Testis (tissue), 2 donors: ENCODE measurements at regions not wholly inside any gene's neighbourhood (a gene's known extent, or its start where the extent isn't known, plus 50 kb on each side); places are given as distances from the start of the nearest gene placed in this dataset.

Experiments used
- DNase-seq: peaks from one replicate; pipeline ENCODE4 v3.0.0-alpha.2; 2019
- H3K27ac ChIP-seq, 2 donors: fragments of 200-600 bp; sonication (generic); one replicate each; pipeline ENCODE4 v1.5.1; 2019
- H3K27me3 ChIP-seq: fragments of 200-600 bp; sonication (generic); one replicate; pipeline ENCODE4 v1.5.1; 2019
- H3K36me3 ChIP-seq: fragments of 200-600 bp; sonication (generic); one replicate; pipeline ENCODE4 v1.5.1; 2017; ENCODE audit warnings: low read depth; ENCODE audit errors: missing control alignments
- H3K4me1 ChIP-seq: fragments of 200-600 bp; sonication (generic); one replicate; pipeline ENCODE4 v1.5.1; 2019
- H3K4me3 ChIP-seq, 2 donors: fragments of 200-600 bp; sonication (generic); one replicate each; pipeline ENCODE4 v1.5.1; 2017 to 2019
- H3K9me3 ChIP-seq: fragments of 200-600 bp; sonication (generic); one replicate; pipeline ENCODE4 v1.5.1; 2017
- CTCF ChIP-seq, 3 experiments: fragments of 450-650 bp in 2 of 3; fragments of 200-600 bp in 1 of 3; sonication (generic) in 1 of 3; IDR thresholded peaks; one replicate each; pipeline ENCODE4 v1.5.1; 2016 to 2019; ENCODE audit warnings: antibody characterized with exemption in 3 of 3, mild to moderate bottlenecking in 2 of 3, moderate library complexity in 1 of 3
- POLR2A ChIP-seq: fragments of 450-650 bp; IDR thresholded peaks from one replicate; pipeline ENCODE4 v1.6.1; 2017; ENCODE audit warnings: antibody characterized with exemption, mild to moderate bottlenecking, moderate library complexity
- WGBS, 2 donors: methylation state at CpG; one replicate each; pipeline ENCODE4 v1.1.5; 2018; 5-methylcytosine and 5-hydroxymethylcytosine counted together
- intact Hi-C: fragments of 100-400 bp; cut with DNase I; formaldehyde crosslinking; loops from one replicate; pipeline ENCODE4 v1.15.1; 2023; ENCODE audit warnings: low total_unique reads

GRCh38 chr1:184866586-184866985, 107.7 kb downstream of the NIBAN1 start:
- no peaks in the 10 kb centered on the region for H3K9me3 ChIP-seq
- H3K4me3 ChIP-seq, result no peak overlapping the region
- no peaks in the 10 kb centered on the region for H3K27me3 ChIP-seq
- intact Hi-C loops, result no loop called here
- H3K27ac ChIP-seq, result no peak overlapping the region
- H3K36me3 ChIP-seq, result no peaks in the 10 kb centered on the region
- no peaks in the 10 kb centered on the region for H3K4me1 ChIP-seq
- no peak for DNase-seq
- no peak for TF ChIP-seq CTCF (IDR thresholded peaks at IDR 0.05)
- TF ChIP-seq POLR2A, result no peak

GRCh38 chr1:184865831-184866230, 108.5 kb downstream of the NIBAN1 start:
- Histone ChIP-seq H3K4me3 (no peak overlapping the region), H3K27ac (no peak overlapping the region), H3K9me3 (no peaks in the 10 kb centered on the region), H3K4me1 (no peaks in the 10 kb centered on the region), H3K36me3 (no peaks in the 10 kb centered on the region), H3K27me3 (no peaks in the 10 kb centered on the region)
- 58 to 63% methylated on average over 1 of the region's 1 CpG for WGBS, 2 donors
- TF ChIP-seq POLR2A (no peak), CTCF (IDR thresholded peaks at IDR 0.05) (no peak)
- intact Hi-C loops, result no loop called here
- no peak for DNase-seq

- no peaks in the 10 kb centered on the region for H3K36me3 ChIP-seq
- intact Hi-C loops, result no loop called here
- TF ChIP-seq POLR2A (no peak), CTCF (IDR thresholded peaks at IDR 0.05) (no peak)
- no peak overlapping the region for H3K27ac ChIP-seq
- H3K27me3 ChIP-seq, result no peaks in the 10 kb centered on the region
- H3K9me3 ChIP-seq, result no peaks in the 10 kb centered on the region
- DNase-seq, result no peak
- H3K4me1 ChIP-seq, result no peaks in the 10 kb centered on the region
- H3K4me3 ChIP-seq, result no peak overlapping the region
- WGBS, 2 donors, result 59 to 79% methylated on average over 6 of the region's 6 CpGs
Measured at GRCh38 chr1:184861755-184862336, 107.2 kb upstream of the EDEM3 start.

GRCh38 chr1:184860985-184861754, 106.5 kb upstream of the EDEM3 start:
- intact Hi-C loops, result no loop called here
- Histone ChIP-seq H3K27me3 (no peaks in the 10 kb centered on the region), H3K9me3 (no peaks in the 10 kb centered on the region), H3K4me1 (no peaks in the 10 kb centered on the region), H3K27ac (no peak overlapping the region), H3K36me3 (no peaks in the 10 kb centered on the region), H3K4me3 (no peak overlapping the region)
- WGBS, 2 donors, result 72 to 74% methylated on average over 2 of the region's 2 CpGs
- no peak for DNase-seq
- TF ChIP-seq CTCF (IDR thresholded peaks at IDR 0.05), result no peak
- no peak for TF ChIP-seq POLR2A

GRCh38 chr1:184860535-184860934, 105.9 kb upstream of the EDEM3 start:
- no peaks in the 10 kb centered on the region for H3K9me3 ChIP-seq
- no peaks in the 10 kb centered on the region for H3K4me1 ChIP-seq
- no peaks in the 10 kb centered on the region for H3K36me3 ChIP-seq
- intact Hi-C loops, result no loop called here
- H3K27ac ChIP-seq, result no peak overlapping the region
- TF ChIP-seq POLR2A (no peak), CTCF (IDR thresholded peaks at IDR 0.05) (no peak)
- no peak for DNase-seq
- no peak overlapping the region for H3K4me3 ChIP-seq
- no peaks in the 10 kb centered on the region for H3K27me3 ChIP-seq
